ENCODE measurements at regions not wholly inside any gene's neighbourhood (a gene's known extent, or its start where the extent isn't known, plus 50 kb on each side); places are given as distances from the start of the nearest gene placed in this dataset.

DNA sequence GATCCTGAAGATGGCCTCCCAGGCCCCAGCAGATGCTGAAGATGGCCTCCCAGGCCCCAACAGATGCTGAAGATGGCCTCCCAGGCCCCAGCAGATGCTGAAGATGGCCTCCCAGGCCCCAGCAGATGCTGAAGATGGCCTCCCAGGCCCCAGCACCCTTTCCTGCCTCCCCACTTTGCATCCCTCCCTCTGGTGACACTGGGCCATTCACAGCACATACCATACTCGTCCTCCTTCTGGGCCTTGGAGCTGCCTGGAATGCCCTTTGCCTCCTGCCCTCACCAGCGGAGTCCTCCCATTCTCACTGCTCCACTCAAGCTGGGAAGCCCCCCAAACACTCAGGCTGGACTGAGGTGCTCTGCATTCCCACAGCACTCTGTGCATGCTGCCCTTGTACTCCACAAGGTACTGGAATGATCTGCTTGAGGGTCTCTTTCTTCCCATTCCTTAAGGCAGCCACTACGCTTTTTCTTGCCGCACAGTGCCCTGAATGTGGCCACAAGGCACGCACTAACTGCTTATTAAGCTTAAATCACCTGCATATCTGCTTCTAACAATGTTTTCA lies 550.0 kb downstream of the BNC2 start:
- no peaks in the 10 kb centered on the region for H3K9me3 ChIP-seq (ENCODE audit: control insufficient read depth, insufficient read depth, low read depth, low read length)
- no peak overlapping the region for H3K4me3 ChIP-seq (ENCODE audit: low read depth in 2 of 2, low read length in 2 of 2)
- DNase-seq (ENCODE audit: low read depth, low spot score) (no peak), ATAC-seq (no peak)
- ChIA-PET CTCF (no interaction called here), POLR2A (no interaction called here)
- TF ChIP-seq TCF7L2 (IDR thresholded peaks at IDR 0.05; ENCODE audit: low read depth, low read length), result no peak
- no peak for TF ChIP-seq SIN3A (IDR thresholded peaks at IDR 0.05; ENCODE audit: borderline replicate concordance, insufficient read depth, low read depth, low read length)
- no peak for TF ChIP-seq POLR2AphosphoS5 (IDR thresholded peaks at IDR 0.05; ENCODE audit: low read depth, low read length)
- TF ChIP-seq, protein P1, sequence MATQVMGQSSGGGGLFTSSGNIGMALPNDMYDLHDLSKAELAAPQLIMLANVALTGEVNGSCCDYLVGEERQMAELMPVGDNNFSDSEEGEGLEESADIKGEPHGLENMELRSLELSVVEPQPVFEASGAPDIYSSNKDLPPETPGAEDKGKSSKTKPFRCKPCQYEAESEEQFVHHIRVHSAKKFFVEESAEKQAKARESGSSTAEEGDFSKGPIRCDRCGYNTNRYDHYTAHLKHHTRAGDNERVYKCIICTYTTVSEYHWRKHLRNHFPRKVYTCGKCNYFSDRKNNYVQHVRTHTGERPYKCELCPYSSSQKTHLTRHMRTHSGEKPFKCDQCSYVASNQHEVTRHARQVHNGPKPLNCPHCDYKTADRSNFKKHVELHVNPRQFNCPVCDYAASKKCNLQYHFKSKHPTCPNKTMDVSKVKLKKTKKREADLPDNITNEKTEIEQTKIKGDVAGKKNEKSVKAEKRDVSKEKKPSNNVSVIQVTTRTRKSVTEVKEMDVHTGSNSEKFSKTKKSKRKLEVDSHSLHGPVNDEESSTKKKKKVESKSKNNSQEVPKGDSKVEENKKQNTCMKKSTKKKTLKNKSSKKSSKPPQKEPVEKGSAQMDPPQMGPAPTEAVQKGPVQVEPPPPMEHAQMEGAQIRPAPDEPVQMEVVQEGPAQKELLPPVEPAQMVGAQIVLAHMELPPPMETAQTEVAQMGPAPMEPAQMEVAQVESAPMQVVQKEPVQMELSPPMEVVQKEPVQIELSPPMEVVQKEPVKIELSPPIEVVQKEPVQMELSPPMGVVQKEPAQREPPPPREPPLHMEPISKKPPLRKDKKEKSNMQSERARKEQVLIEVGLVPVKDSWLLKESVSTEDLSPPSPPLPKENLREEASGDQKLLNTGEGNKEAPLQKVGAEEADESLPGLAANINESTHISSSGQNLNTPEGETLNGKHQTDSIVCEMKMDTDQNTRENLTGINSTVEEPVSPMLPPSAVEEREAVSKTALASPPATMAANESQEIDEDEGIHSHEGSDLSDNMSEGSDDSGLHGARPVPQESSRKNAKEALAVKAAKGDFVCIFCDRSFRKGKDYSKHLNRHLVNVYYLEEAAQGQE (IDR thresholded peaks at IDR 0.05; ENCODE audit: insufficient read depth in 1 of 2, low read depth in 2 of 2, low read length in 1 of 2), result no peak
- TF ChIP-seq, protein P2, sequence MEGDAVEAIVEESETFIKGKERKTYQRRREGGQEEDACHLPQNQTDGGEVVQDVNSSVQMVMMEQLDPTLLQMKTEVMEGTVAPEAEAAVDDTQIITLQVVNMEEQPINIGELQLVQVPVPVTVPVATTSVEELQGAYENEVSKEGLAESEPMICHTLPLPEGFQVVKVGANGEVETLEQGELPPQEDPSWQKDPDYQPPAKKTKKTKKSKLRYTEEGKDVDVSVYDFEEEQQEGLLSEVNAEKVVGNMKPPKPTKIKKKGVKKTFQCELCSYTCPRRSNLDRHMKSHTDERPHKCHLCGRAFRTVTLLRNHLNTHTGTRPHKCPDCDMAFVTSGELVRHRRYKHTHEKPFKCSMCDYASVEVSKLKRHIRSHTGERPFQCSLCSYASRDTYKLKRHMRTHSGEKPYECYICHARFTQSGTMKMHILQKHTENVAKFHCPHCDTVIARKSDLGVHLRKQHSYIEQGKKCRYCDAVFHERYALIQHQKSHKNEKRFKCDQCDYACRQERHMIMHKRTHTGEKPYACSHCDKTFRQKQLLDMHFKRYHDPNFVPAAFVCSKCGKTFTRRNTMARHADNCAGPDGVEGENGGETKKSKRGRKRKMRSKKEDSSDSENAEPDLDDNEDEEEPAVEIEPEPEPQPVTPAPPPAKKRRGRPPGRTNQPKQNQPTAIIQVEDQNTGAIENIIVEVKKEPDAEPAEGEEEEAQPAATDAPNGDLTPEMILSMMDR (IDR thresholded peaks at IDR 0.05), result no peak
- H3K27ac ChIP-seq (ENCODE audit: low read length), result no peak overlapping the region
- no peaks in the 10 kb centered on the region for H3K27me3 ChIP-seq (ENCODE audit: control insufficient read depth, insufficient read depth, low read length)
- no TSS peak for BruUV-seq (replicated peaks)
- no peaks in the 10 kb centered on the region for H3K36me3 ChIP-seq (ENCODE audit: control insufficient read depth, insufficient read depth, low read length)
- H3K4me1 ChIP-seq (ENCODE audit: control insufficient read depth, insufficient read depth, low read length), result no peaks in the 10 kb centered on the region
- in situ Hi-C loops (cut with HindIII; ENCODE audit: low pct_unique_long_range_greater_than_20kb, low sequenced_read_pairs) (no loop called here), intact Hi-C loops (cut with micrococcal nuclease; ENCODE audit: unreplicated experiment) (no loop called here)

DNA sequence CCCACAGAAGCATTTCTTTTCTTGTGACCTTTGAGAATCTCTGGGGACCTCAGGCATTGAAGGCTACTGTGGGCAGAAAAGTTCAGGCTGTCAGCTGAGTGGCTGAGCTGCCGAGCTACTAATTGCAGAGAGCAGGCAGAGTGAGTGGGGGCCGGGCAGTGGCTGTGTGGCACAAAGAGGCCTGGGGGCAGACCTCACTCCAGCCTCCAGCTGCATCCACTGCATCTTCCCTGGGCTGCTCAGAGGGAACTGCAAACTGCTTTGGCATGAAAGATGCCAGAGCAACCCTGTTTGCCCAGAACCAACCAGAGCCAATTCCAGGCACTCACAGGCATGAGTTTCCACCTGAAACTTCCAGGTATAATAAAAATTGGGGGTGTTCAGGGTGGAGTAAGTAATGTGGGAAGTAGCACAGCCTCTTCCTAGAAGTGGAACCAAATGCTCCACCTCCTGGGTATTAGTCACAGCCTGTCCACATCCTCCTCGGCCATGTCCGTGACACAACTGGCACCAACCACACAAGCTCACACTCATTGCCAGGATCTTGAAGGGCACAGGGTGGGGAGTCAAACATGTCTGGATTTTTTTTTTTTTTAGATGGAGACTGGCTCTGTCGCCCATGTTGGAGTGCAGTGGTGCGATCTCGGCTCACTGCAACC lies 548.9 kb downstream of the BNC2 start:
- no peaks in the 10 kb centered on the region for H3K4me1 ChIP-seq (ENCODE audit: control insufficient read depth, insufficient read depth, low read length)

More for the DNA sequence above, 548.9 kb downstream of the BNC2 start:
- intact Hi-C loops (cut with micrococcal nuclease; ENCODE audit: unreplicated experiment), result no loop called here
- no peak overlapping the region for H3K27ac ChIP-seq (ENCODE audit: low read length)
- no peaks in the 10 kb centered on the region for H3K9me3 ChIP-seq (ENCODE audit: control insufficient read depth, insufficient read depth, low read depth, low read length)
- ChIA-PET CTCF (no interaction called here), POLR2A (no interaction called here)
- H3K36me3 ChIP-seq (ENCODE audit: control insufficient read depth, insufficient read depth, low read length), result no peaks in the 10 kb centered on the region
- BruUV-seq (replicated peaks), result no TSS peak
- H3K27me3 ChIP-seq (ENCODE audit: control insufficient read depth, insufficient read depth, low read length), result no peaks in the 10 kb centered on the region
- no peak overlapping the region for H3K4me3 ChIP-seq (ENCODE audit: low read depth in 2 of 2, low read length in 2 of 2)
- DNase-seq (ENCODE audit: low read depth, low spot score) (no peak), ATAC-seq (no peak)
- TF ChIP-seq, protein P1 (IDR thresholded peaks at IDR 0.05; ENCODE audit: insufficient read depth in 1 of 2, low read depth in 2 of 2, low read length in 1 of 2), result no peak
- no peak for TF ChIP-seq TCF7L2 (IDR thresholded peaks at IDR 0.05; ENCODE audit: low read depth, low read length)
- TF ChIP-seq SIN3A (IDR thresholded peaks at IDR 0.05; ENCODE audit: borderline replicate concordance, insufficient read depth, low read depth, low read length), result no peak
- TF ChIP-seq POLR2AphosphoS5 (IDR thresholded peaks at IDR 0.05; ENCODE audit: low read depth, low read length), result no peak
- TF ChIP-seq, protein P2 (IDR thresholded peaks at IDR 0.05), result no peak
- in situ Hi-C loops (cut with HindIII; ENCODE audit: low pct_unique_long_range_greater_than_20kb, low sequenced_read_pairs), result no loop called here
